Stimulated activated CD8-positive, alpha-beta memory T cell treated with anti-CD3 and anti-CD28 coated beads, Interleukin-15, amount 100 ng/mL, for 48 hours (primary cell): ENCODE measurements at regions not wholly inside any gene's neighbourhood (a gene's known extent, or its start where the extent isn't known, plus 50 kb on each side); places are given as distances from the start of the nearest gene placed in this dataset.

Experiments
- DNase-seq, 2 donors: peaks; one replicate each; pipeline ENCODE4 v3.0.0-alpha.2; 2020; ENCODE audit warnings: low read depth in 2 of 2

GRCh38 chr18:39521164-39521563, 1955.6 kb upstream of the CELF4 start:
- no peak for DNase-seq

DNA sequence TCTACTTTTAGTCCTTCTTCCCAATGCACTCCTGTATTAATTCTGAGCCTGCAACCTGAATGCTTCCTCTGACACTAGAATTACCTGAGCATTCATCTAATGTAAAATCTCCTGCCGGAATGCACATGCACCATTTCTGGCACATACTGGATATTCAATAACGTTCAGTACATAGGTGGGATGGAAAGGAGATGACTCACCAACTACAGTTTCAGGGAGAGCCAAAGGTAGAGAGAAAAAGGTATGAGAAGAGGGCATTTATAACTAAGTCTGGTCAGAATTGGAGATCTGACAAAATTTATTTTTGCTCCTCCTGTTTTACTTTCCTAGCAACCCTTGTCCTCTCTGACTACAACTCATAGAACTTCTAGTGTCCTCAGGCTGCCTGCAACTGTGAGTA, 1954.1 kb upstream of the CELF4 start:
- DNase-seq: no peak

- no peak for DNase-seq
These were observed 1949.7 kb upstream of the CELF4 start for GRCh38 chr18:39515299-39515698.

DNA sequence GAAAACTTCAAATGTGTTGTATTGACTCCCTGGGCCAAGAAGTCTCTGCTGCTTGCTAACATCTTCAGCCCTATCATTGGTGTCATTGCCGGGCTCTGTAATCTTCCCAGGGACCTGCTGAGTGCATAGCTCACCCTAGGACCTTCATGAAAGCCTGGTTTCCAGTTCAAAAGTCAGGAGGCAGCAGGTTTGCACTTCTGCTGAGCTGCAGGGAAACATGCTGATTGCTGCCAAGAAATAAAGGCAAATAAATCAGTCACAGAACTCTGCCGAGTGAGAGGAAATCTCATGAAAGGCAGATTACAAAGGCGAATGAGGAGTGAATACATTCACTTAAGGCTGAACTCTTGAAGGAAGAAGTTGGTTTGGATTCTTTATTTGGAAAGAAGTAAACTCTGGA, 1947.6 kb upstream of the CELF4 start:
- DNase-seq: no peak

- DNase-seq: no peak
These were observed 1941.2 kb upstream of the CELF4 start for GRCh38 chr18:39506581-39507330.

GRCh38 chr18:39500306-39500705, 1934.7 kb upstream of the CELF4 start:
- DNase-seq: no peak

GRCh38 chr18:39497821-39498220, 1932.2 kb upstream of the CELF4 start:
- no peak for DNase-seq

DNA sequence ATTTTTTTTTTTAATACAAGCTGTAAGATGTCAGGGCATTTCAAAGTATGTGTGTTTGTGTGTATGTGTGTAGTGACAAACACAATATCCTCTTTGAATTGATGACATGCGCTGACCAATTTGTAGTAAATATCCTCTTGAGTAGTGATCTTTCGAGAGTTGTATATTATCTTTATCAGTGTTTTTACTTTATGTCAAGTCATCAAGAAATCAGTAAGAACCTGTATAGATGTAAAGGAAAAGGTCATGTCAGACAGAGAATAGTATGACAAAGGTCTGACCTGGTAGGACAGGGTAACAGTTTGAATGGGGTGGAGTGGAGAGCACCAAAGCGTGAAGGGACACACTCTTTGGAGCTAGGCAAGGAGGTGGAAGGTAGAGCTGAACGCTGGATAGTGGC, 1931.4 kb upstream of the CELF4 start:
- no peak for DNase-seq

DNA sequence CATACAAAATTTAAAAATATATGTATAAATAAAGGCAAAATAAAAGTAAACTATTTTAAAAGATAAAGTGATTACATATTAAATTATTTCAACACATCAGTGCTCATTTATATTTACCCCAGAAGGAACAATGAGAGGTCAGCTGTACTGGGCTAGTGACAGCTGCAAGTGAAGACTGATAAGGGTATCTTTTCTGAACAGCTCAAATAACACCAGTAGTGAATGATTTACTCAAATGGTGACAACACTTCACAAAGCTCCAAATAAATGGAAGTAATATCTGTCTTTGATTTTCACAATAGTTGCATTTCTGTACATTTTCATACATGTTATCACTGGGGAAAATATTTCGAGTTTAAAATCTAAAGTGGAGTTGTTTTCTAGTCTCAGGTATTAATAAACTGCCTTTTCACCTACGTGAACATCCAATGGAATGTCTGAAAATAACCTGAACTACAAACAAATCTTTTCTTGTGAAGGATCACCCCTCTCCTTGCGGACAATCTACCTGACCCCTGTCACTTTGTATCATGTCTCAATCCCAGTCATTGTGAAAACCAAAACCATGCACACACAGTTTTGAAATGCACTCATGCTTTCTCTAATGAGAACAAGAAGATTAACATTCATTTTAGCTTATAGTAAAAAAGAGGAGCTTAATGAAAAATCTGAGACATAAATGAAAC, 1928.8 kb upstream of the CELF4 start:
- DNase-seq: no peak

GRCh38 chr18:39491408-39491807, 1925.8 kb upstream of the CELF4 start:
- no peak for DNase-seq

DNA sequence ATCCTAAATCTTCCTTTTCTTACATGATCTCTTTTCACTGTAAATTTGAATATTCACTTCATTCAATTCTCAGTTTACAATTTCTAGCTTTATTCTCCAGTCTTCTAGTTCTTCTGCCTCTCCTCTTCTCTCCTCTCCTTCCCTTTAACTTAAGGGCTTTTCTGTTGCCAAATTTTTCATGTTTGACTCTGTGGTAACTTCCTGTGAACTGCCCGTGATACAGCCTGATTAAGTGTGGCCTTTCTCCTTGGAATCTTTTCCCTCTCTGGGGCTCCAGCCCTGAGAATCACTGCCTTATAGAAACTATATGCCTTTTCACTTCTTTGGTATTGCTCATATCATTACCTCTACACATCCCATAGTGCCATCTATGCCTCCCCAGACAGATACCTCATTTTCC, 1923.8 kb upstream of the CELF4 start:
- no peak for DNase-seq

DNA sequence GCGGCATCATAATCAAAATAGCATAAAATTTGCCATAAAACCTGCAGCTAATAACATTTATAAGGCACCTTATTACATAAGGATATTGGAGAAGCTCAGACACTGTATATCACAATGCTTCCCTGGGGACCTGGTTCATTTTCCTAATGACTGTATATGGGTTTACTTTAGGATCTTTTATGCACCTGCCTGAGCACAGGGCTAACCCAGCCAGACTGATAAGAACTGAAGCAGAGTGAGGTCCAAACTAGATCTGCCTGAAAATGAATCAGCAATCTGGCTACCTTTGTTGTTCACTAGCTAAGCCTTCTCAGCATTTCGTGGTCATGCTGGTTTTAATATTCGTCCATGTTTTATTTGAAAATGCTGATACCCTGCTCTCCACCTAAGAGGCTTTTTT, 1922.3 kb upstream of the CELF4 start:
- no peak for DNase-seq

DNA sequence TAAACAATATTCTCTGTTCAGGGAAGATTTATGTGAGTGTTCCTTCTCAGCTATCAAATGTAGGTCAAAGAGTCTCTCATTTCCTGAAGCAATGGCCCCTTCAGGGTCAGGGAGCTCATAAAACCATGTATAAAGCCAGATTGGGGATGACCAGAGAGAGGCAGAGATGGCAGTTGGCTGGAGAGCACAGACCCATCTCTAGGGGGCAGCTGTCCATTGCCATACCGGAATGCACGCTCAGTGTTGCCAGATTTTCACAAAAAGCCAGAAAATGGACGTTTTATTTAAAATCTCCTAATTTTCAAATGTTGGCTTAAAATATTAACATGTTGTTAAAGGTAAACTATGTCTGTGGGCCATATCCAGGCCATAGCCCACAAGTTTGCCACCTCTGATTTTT, 1920.7 kb upstream of the CELF4 start:
- no peak for DNase-seq

DNA sequence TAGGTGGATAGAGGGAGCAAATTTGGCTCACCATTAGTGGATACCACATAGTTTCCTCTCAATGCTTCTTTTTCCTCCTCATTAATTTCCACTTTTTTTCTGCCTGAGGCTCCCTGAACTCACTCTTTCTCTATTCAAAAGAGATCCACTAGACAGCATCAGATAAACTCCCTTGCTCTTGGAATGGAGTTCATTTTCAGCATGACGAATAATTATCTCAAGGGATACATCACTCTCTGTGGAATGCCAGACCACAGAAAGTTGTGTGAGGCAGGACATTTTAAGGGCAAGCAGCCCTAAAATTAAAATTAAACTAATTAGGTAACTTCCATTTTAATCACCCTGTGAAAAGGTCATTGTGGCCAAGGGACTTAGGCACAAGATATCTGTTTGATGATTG, 1920.1 kb upstream of the CELF4 start:
- no peak for DNase-seq

DNA sequence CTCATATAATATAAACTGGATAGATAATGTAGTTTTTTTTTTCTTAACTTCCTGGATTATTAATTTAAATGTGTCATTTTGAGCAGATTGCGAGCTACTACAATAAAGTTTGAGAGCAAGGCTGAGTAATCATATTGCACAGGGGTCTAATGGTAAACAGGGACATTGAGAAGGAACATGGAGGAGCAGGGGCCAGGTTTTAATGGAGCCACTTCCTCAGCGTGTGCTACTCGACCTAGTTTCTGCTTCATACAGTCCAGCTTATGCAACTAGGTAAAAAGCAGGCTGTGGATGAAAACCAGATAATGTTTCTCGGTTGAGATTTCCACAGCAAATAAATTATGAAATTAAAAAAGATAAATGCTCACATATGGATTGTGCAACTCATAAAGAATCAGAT, 1915.7 kb upstream of the CELF4 start:
- no peak for DNase-seq

- DNase-seq: no peak
These were observed 1915.0 kb upstream of the CELF4 start for GRCh38 chr18:39480494-39481195.

DNA sequence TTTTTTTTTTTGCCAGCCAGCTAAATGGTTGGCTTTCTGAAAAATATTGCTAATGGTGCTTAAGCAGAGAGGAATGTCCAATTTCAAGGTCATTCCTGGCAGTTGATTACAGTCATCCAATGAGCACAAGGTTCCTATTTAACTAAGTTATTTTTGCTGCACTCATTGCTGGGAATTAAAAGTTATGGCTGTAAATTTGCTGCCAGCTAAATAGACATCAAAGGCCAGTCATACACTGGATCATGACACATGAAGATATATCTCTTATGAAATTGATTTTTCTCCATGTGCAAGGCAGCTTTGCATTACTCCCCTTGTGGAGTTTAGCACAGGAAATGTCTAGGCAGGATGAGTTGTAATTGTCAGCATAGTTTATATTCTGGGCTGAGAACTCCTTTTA, 1898.4 kb upstream of the CELF4 start:
- DNase-seq: no peak

DNA sequence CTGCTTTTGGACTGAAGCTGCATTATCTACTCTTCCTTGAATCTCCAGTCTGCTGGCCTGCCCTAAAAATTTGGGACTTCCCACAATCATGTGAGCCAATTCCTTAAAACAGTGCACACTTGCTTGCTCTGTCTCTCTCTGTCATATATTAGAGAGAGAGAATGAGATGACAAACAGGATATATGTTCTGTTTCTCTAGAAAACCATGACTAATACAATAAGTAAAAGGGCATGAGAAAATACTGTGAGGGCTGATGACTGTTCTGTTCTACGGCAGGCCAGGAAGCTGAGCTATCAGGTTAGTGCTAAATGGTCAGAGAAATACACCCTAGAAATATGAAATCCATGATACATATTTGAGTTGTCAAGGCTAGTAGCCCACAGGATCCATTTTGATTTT, 1896.8 kb upstream of the CELF4 start:
- DNase-seq: no peak

GRCh38 chr18:39460136-39460535, 1894.5 kb upstream of the CELF4 start:
- no peak for DNase-seq

DNA sequence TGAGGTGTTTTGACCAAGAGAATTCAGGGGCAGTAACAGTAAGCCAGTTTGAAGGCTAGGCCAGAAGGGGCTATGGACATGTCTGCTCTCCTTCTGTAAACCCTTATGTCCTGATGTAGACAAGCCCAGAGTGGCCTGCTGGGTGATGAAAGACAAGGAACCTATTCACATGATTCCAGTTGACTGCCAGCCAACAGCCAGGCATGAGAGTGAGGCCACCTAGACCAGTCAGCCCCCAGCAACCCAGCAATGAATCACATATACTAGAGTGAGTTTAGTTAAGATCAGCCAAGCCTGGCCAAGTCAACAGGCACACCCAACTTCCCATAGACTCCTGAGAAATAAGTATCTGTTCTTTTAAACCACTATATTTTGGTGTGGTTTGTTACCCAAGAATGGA, 1889.7 kb upstream of the CELF4 start:
- DNase-seq: no peak

- no peak for DNase-seq
These were observed 1889.3 kb upstream of the CELF4 start for GRCh38 chr18:39454866-39455265.

- DNase-seq: no peak
These were observed 1888.3 kb upstream of the CELF4 start for GRCh38 chr18:39453882-39454281.

DNA sequence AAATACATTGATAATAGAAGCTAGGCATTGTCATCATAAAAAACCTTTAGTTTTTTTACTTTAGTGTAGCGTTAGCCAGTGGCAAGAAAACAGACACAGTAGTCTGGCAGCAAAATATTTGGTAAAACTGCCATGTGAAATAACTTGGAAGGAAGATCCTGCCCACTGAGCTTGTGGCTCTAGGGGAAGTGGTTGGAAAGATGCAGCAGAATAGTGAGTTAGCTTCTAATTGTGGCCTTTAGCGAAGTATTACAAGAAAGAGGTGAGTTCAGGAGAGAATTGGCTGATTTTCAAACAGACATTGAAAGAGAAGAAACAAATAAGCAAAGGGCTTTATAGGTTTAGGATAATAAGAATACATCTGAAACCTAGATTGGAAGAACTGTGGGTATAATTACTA, 1887.8 kb upstream of the CELF4 start:
- DNase-seq: no peak
